HepG2 (cell line): ENCODE measurements at regions not wholly inside any gene's neighbourhood (a gene's known extent, or its start where the extent isn't known, plus 50 kb on each side); places are given as distances from the start of the nearest gene placed in this dataset.

Source experiments
- AHDC1 ChIP-seq: sonication (generic); formaldehyde crosslinking; IDR thresholded peaks from 2 replicates; pipeline ENCODE4 v1.5.1; 2020; ENCODE audit warnings: mild to moderate bottlenecking, missing genetic modification reagents, borderline replicate concordance
- ELK4 ChIP-seq: sonication (generic); formaldehyde crosslinking; IDR thresholded peaks from 2 replicates; pipeline ENCODE4 v1.9.0; 2021; ENCODE audit warnings: missing genetic modification reagents, borderline replicate concordance
- NCOA5 ChIP-seq: sonication (generic); formaldehyde crosslinking; IDR thresholded peaks from 2 replicates; pipeline ENCODE4 v1.4.0; 2020; ENCODE audit warnings: missing genetic modification reagents
- SNAPC4 ChIP-seq: sonication (generic); formaldehyde crosslinking; IDR thresholded peaks from 2 replicates; pipeline ENCODE4 v1.4.0; 2020; ENCODE audit warnings: mild to moderate bottlenecking, missing genetic modification reagents
- SUZ12 ChIP-seq: fragments of 150-350 bp; IDR thresholded peaks from 2 replicates; pipeline ENCODE4 v1.6.1; 2014; ENCODE audit warnings: low read depth, low read length
- ZFP37 ChIP-seq: sonication (generic); formaldehyde crosslinking; IDR thresholded peaks from 2 replicates; pipeline ENCODE4 v1.4.0; 2020; ENCODE audit warnings: missing genetic modification reagents, borderline replicate concordance

- TF ChIP-seq ZFP37 (CRISPR knock-in tag) (no peak), AHDC1 (CRISPR knock-in tag) (no peak), SNAPC4 (no peak), ELK4 (no peak), SUZ12 (no peak), NCOA5 (CRISPR knock-in tag) (no peak)
Measured at GRCh38 chr2:47724221-47724981, 58.5 kb upstream of the MSH6 start (continued).
